Keratinocyte (primary cell): ENCODE measurements at regions not wholly inside any gene's neighbourhood (a gene's known extent, or its start where the extent isn't known, plus 50 kb on each side); places are given as distances from the start of the nearest gene placed in this dataset.

Experiments used
- DNase-seq: peaks from one replicate; pipeline ENCODE4 v3.0.0-alpha.2; 2011; ENCODE audit warnings: low read depth, missing footprints, low spot score
- FAIRE-seq: peaks from 2 replicates; lab custom pipeline; 2011; peaks lifted over from hg19 to GRCh38; lab: Jason Lieb, UNC
- H2AFZ ChIP-seq: 2 replicates; pipeline ENCODE4 v1.6.0; 2012; ENCODE audit warnings: low read length, control low read depth, inconsistent platforms; ENCODE audit not compliant: control insufficient read depth
- H3K27ac ChIP-seq: 2 replicates; pipeline ENCODE4 v1.5.1; 2011; ENCODE audit warnings: low read length; ENCODE audit not compliant: control insufficient read depth, insufficient read depth
- H3K27me3 ChIP-seq: 3 replicates; pipeline ENCODE4 v1.6.0; 2011; ENCODE audit warnings: low read length; ENCODE audit not compliant: control insufficient read depth, insufficient read depth; ENCODE audit errors: extremely low read depth
- H3K36me3 ChIP-seq, 2 experiments: 2 replicates in 1 of 2; 3 replicates in 1 of 2; pipeline ENCODE4 v1.5.1; 2011; ENCODE audit warnings: low read length in 2 of 2, mild to moderate bottlenecking in 1 of 2; ENCODE audit not compliant: control insufficient read depth in 2 of 2, insufficient read depth in 2 of 2; ENCODE audit errors: extremely low read depth in 1 of 2
- H3K4me1 ChIP-seq: 3 replicates; pipeline ENCODE4 v1.5.1; 2011; ENCODE audit warnings: low read length; ENCODE audit not compliant: control insufficient read depth, insufficient read depth; ENCODE audit errors: extremely low read depth
- H3K4me2 ChIP-seq: 3 replicates; pipeline ENCODE4 v1.6.0; 2011; ENCODE audit warnings: low read depth, low read length; ENCODE audit not compliant: control insufficient read depth, insufficient read depth; ENCODE audit errors: extremely low read depth
- H3K4me3 ChIP-seq, 3 experiments: fragments of 200-600 bp in 1 of 3; sonication (generic) in 1 of 3; 2 replicates in 2 of 3; 3 replicates in 1 of 3; pipeline ENCODE4 v1.5.1; 2011 to 2016; ENCODE audit warnings: low read length in 3 of 3, mild to moderate bottlenecking in 3 of 3, control low read depth in 2 of 3, inconsistent platforms in 1 of 3, low read depth in 1 of 3, mixed read lengths in 1 of 3, mixed run types in 1 of 3, moderate library complexity in 1 of 3; ENCODE audit not compliant: control insufficient read depth in 2 of 3, insufficient read depth in 2 of 3; ENCODE audit errors: extremely low read depth in 1 of 3
- H3K79me2 ChIP-seq: 2 replicates; pipeline ENCODE4 v1.6.0; 2012; ENCODE audit warnings: low read length; ENCODE audit not compliant: control insufficient read depth, insufficient read depth
- H3K9ac ChIP-seq: 3 replicates; pipeline ENCODE4 v1.6.0; 2011; ENCODE audit warnings: low read length; ENCODE audit not compliant: control insufficient read depth, insufficient read depth; ENCODE audit errors: extremely low read depth
- H3K9me1 ChIP-seq: 3 replicates; pipeline ENCODE4 v1.6.0; 2011; ENCODE audit warnings: low read length; ENCODE audit not compliant: control insufficient read depth, insufficient read depth; ENCODE audit errors: extremely low read depth
- H3K9me3 ChIP-seq: 2 replicates; pipeline ENCODE4 v1.5.1; 2012; ENCODE audit warnings: low read depth, low read length; ENCODE audit not compliant: control insufficient read depth
- H4K20me1 ChIP-seq: 3 replicates; pipeline ENCODE4 v1.6.0; 2011; ENCODE audit warnings: low read length; ENCODE audit not compliant: control insufficient read depth, insufficient read depth; ENCODE audit errors: extremely low read depth
- CTCF ChIP-seq, 3 experiments: IDR thresholded peaks in 1 of 3; conservative IDR thresholded peaks in 1 of 3; optimal IDR thresholded peaks in 1 of 3; 2 replicates in 2 of 3; 3 replicates in 1 of 3; pipeline versions ENCODE3 to v1.5.1; 2011; ENCODE audit warnings: low read length in 3 of 3, mild to moderate bottlenecking in 3 of 3, moderate library complexity in 2 of 3, control low read depth in 1 of 3, inconsistent platforms in 1 of 3; ENCODE audit not compliant: insufficient read depth in 2 of 3; ENCODE audit errors: extremely low read depth in 1 of 3
- EZH2 ChIP-seq: IDR thresholded peaks from one replicate; pipeline ENCODE4 v1.6.1; 2012; ENCODE audit warnings: inconsistent platforms, mild to moderate bottlenecking, low read length, moderate library complexity
- dilution Hi-C: fragments of 300-500 bp; cut with MboI; formaldehyde crosslinking; loops from one replicate; pipeline ENCODE4 v1.7.0; 2020; ENCODE audit warnings: low sequenced_read_pairs; ENCODE audit not compliant: extremely low pct_ligation_motif_present

GRCh38 chr4:55736605-55737183 lies 82.9 kb upstream of the EXOC1L start:
- Histone ChIP-seq H3K27me3 (no peaks in the 10 kb centered on the region), H4K20me1 (no peaks in the 10 kb centered on the region), H2AFZ (peak overlapping the region; percentile 40), H3K79me2 (no peaks in the 10 kb centered on the region), H3K4me2 (no peak overlapping the region), H3K27ac (no peak overlapping the region), H3K9me1 (no peaks in the 10 kb centered on the region), H3K4me1 (peaks cover 12% of the 10 kb centered on the region), H3K36me3 (no peaks in the 10 kb centered on the region), H3K9ac (no peak overlapping the region), H3K4me3 (no peak overlapping the region), H3K9me3 (no peaks in the 10 kb centered on the region)
- DNase-seq (no peak), FAIRE-seq (no peak)
- dilution Hi-C loops = no loop called here
- peak in 1 of 3 experiments; percentile 25 for TF ChIP-seq CTCF (optimal IDR thresholded peaks at IDR 0.05 in 1 of 3, IDR thresholded peaks at IDR 0.05 in 1 of 3, conservative IDR thresholded peaks at IDR 0.05 in 1 of 3; ENCODE audit: extremely low read depth in 1 of 3, insufficient read depth in 2 of 3, low read length in 3 of 3)
- no peak for TF ChIP-seq EZH2

- Histone ChIP-seq H4K20me1 (no peaks in the 10 kb centered on the region), H3K27me3 (no peaks in the 10 kb centered on the region), H3K27ac (no peak overlapping the region), H3K9me1 (no peaks in the 10 kb centered on the region), H3K36me3 (no peaks in the 10 kb centered on the region), H3K9ac (no peak overlapping the region), H3K79me2 (no peaks in the 10 kb centered on the region), H2AFZ (no peak overlapping the region), H3K4me1 (no peaks in the 10 kb centered on the region), H3K4me3 (no peak overlapping the region), H3K4me2 (no peak overlapping the region), H3K9me3 (no peaks in the 10 kb centered on the region)
- dilution Hi-C loops = no loop called here
- FAIRE-seq = no peak
- no peak for DNase-seq
- TF ChIP-seq EZH2 = no peak
- no peak for TF ChIP-seq CTCF (optimal IDR thresholded peaks at IDR 0.05 in 1 of 3, IDR thresholded peaks at IDR 0.05 in 1 of 3, conservative IDR thresholded peaks at IDR 0.05 in 1 of 3; ENCODE audit: extremely low read depth in 1 of 3, insufficient read depth in 2 of 3, low read length in 3 of 3)
Observed at GRCh38 chr4:55742655-55743202, 76.9 kb upstream of the EXOC1L start.
